Glomerular visceral epithelial cell (primary cell): ENCODE measurements at regions not wholly inside any gene's neighbourhood (a gene's known extent, or its start where the extent isn't known, plus 50 kb on each side); places are given as distances from the start of the nearest gene placed in this dataset.
"Not testable (repeated sequence)": the region's sequence is repeated elsewhere in the genome, so short reads cannot be mapped to it uniquely, and the experiment has no call there.

Experiments used
- DNase-seq: peaks from one replicate; pipeline ENCODE4 v3.0.0-alpha.2; 2016; ENCODE audit errors: extremely low spot score

DNA sequence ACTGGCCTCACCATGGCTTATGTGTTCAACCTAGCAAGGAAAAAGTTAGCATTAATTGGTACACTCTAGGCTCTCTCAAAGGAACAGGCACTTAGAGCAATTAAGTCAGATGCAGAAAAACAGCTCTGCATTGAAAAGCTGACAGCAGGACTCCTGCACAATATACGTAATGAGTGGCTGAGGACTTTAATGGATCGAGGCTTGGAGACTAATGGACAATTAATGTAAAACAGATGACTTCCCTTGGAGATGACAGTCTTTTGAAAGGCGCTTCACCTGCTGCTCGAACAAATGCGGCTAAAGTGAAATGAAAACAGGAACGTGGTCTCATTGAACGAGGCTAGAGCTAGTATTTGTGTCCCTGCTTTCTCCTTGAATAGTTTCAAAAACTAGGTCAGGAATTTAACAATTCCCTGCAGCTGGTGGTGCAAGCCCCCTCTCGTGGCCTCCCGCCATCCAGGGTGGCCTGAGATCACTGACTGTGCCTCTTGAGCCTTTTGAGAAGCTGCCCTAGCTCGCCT is 137.1 kb downstream of the ELOVL4 start:
- no peak for DNase-seq

DNA sequence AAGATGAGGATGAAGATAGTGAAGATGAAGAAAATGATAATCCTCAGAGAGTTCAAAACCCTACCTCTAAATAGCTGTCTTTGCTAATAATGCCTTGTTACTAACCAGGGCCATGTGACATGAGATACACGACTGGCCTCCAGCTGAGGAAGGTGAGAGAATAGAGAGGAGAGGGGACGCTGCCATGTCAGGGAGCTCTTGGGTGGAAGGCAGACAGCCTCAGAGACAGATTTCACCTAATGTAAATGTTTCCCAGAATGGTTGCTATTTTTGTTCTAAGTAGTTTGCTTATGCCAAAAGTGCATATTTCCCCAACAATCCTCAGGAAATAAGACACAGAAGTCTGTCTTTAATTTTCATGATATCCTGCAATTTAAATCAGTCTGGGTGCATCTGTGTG is 138.4 kb downstream of the ELOVL4 start:
- DNase-seq, result no peak

DNA sequence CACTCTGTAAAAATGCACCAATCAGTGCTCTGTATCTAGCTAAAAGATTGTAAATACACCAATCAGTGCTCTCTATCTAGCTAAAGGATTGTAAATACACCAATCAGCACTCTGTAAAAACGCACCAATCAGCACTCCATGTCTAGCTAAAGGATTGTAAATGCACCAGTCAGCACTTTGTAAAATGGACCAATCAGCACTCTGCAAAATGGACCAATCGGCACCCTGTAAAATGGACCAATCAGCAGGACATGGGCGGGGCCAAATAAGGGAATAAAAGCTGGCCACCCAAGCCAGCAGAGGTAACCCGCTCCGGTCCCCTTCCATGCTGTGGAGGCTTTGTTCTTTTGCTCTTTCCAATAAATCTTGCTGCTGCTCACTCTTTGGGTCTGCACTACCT is 140.7 kb downstream of the ELOVL4 start:
- DNase-seq, result not testable (repeated sequence)

DNA sequence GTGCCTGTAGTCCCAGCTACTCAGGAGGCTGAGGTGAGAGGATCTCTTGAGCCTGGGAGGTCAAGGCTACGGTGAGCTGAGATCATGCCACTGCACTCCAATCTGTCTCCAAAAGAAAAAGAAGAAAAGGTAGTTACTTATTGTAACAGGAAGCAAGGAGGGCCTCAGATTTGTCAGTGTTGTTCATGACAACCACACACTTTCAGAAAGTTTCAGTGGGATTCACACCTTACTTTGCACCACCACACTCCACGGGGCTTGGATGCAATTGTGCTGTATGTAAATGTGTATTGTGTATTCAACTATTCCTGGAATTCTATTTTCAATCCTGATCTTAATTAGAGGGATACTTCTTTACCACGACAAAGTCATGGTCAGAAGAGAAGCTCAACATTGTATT is 142.6 kb downstream of the ELOVL4 start:
- no peak for DNase-seq

- DNase-seq, result no peak
These were observed 143.4 kb downstream of the ELOVL4 start for GRCh38 chr6:79803917-79804316.

- no peak for DNase-seq
These were observed 144.6 kb downstream of the ELOVL4 start for GRCh38 chr6:79802657-79803300.

GRCh38 chr6:79801362-79801761 is 146.0 kb downstream of the ELOVL4 start:
- no peak for DNase-seq

- no peak for DNase-seq
These were observed 148.5 kb downstream of the ELOVL4 start for GRCh38 chr6:79798841-79799240.

DNA sequence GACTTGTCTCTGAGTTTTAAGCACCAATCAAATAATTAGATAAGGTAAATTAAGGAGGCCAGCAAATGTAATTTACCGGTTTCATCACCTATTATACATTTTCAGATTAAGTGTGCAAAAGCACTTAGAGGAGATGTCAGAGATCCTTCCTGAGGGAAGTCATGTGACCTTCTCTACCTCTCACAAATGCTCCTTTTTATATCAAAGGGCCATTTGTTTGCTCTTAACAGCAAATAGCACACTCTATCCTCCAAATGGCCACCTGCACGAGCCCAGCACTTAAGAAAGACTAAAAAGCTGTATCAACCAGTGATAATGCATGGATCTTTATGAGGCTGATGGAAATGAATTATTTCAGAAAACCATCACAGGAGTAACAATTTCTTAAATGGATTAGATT is 149.4 kb downstream of the ELOVL4 start:
- no peak for DNase-seq

- DNase-seq, result no peak
These were observed 150.1 kb downstream of the ELOVL4 start for GRCh38 chr6:79797163-79797764.

GRCh38 chr6:79796197-79796596 is 151.2 kb downstream of the ELOVL4 start:
- no peak for DNase-seq

- no peak for DNase-seq
These were observed 157.5 kb downstream of the ELOVL4 start for GRCh38 chr6:79789896-79790295.

DNA sequence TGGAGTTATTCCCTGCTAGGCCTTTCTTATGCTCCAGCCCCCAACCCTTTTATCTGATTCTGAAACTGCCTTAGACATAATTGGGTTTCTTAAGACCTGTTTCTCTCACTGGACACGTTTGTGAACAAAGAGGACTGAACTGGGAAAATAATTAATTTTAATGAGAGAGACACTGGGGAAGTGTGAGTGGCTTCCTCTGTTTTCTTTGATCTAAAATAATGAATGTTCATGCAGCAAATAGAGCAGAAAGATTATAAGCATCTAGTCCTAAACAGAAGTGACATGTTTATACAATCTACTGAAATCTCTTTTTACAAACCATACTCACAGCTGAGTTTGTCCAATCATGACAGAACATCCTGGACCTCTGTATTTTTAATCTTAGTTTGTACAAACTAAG is 157.6 kb downstream of the SH3BGRL2 start:
- DNase-seq, result no peak

GRCh38 chr6:79787626-79788025 is 156.5 kb downstream of the SH3BGRL2 start:
- DNase-seq, result no peak

DNA sequence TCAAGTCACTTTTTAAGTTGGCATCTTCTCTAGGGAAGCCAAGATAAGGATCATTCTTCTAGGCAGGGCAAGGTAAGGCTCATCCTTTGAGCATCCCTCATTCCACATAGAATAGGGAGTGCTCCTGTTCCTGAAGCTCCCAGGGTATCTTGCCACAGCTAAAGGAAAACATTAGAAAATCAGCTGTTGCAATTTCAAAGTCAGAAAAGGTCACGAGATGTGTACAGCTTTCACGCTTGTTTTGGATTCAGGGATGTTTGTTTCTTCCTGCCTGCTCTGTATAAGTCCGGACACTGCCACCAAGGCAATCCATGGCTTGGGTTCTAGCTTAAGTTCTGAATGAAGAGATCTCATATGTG is 153.2 kb downstream of the SH3BGRL2 start:
- no peak for DNase-seq

GRCh38 chr6:79783670-79784394 is 152.7 kb downstream of the SH3BGRL2 start:
- DNase-seq, result no peak

- DNase-seq, result no peak
These were observed 151.9 kb downstream of the SH3BGRL2 start for GRCh38 chr6:79782792-79783580.

GRCh38 chr6:79781916-79782315 is 150.8 kb downstream of the SH3BGRL2 start:
- DNase-seq, result no peak

GRCh38 chr6:79780881-79781280 is 149.8 kb downstream of the SH3BGRL2 start:
- no peak for DNase-seq

DNA sequence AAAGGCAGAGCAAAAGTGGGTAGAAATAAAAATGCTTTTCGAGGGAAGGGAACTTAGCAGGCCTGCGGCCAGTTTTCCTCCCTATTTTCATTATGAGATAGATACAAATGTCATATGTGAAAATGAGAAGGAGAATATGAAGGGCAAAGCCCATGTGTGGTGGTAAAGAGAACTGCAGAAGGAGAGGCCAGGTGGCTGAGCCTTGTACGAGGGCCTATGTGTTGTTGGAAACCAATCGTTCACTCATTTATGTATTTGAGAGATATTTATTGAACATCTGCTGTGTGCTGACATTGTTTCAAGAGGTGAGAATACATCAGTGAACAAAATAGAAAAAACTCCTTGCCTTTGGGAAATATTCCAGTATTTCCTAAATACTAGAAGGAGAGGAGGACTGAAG is 147.7 kb downstream of the SH3BGRL2 start:
- no peak for DNase-seq

- DNase-seq, result peak; percentile 76
These were observed 146.8 kb downstream of the SH3BGRL2 start for GRCh38 chr6:79777713-79778579.
